Fibroblast of lung (primary cell): ENCODE measurements at regions not wholly inside any gene's neighbourhood (a gene's known extent, or its start where the extent isn't known, plus 50 kb on each side); places are given as distances from the start of the nearest gene placed in this dataset.

Experiments
- DNase-seq, 2 donors: peaks; one replicate each; pipeline versions ENCODE4 v3.0.0 to v3.0.0-alpha.2; 2010; ENCODE audit warnings: low read depth in 2 of 2
- H2AFZ ChIP-seq: 2 replicates; pipeline ENCODE4 v1.5.1; 2012; ENCODE audit warnings: low read length, control low read depth, inconsistent platforms
- H3K27ac ChIP-seq: 2 replicates; pipeline ENCODE4 v1.5.1; 2011; ENCODE audit warnings: low read length, control low read depth; ENCODE audit not compliant: insufficient read depth
- H3K27me3 ChIP-seq: 2 replicates; pipeline ENCODE4 v1.5.1; 2011; ENCODE audit warnings: mild to moderate bottlenecking, low read length; ENCODE audit not compliant: control insufficient read depth, insufficient read depth
- H3K36me3 ChIP-seq: 2 replicates; pipeline ENCODE4 v1.5.1; 2011; ENCODE audit warnings: low read length; ENCODE audit not compliant: control insufficient read depth, insufficient read depth
- H3K4me1 ChIP-seq: 2 replicates; pipeline ENCODE4 v1.5.1; 2011; ENCODE audit warnings: low read length; ENCODE audit not compliant: control insufficient read depth, insufficient read depth; ENCODE audit errors: extremely low read depth
- H3K4me2 ChIP-seq: 2 replicates; pipeline ENCODE4 v1.5.1; 2011; ENCODE audit warnings: low read length, control low read depth; ENCODE audit not compliant: insufficient read depth; ENCODE audit errors: extremely low read depth
- H3K4me3 ChIP-seq, 4 experiments: fragments of 200-600 bp in 1 of 4; sonication (generic) in 1 of 4; replicated peaks in 1 of 4; 2 replicates each; pipeline ENCODE4 v1.5.1; 2011 to 2016; ENCODE audit warnings: low read length in 4 of 4, low read depth in 3 of 4, mild to moderate bottlenecking in 3 of 4, control low read depth in 2 of 4, inconsistent platforms in 1 of 4, mixed read lengths in 1 of 4; ENCODE audit not compliant: insufficient read depth in 1 of 4; ENCODE audit errors: control extremely low read depth in 1 of 4
- H3K79me2 ChIP-seq: 2 replicates; pipeline ENCODE4 v1.5.1; 2012; ENCODE audit warnings: mild to moderate bottlenecking, low read length, inconsistent platforms; ENCODE audit not compliant: control insufficient read depth, insufficient read depth
- H3K9ac ChIP-seq: 2 replicates; pipeline ENCODE4 v1.5.1; 2011; ENCODE audit warnings: mild to moderate bottlenecking, low read length, control low read depth; ENCODE audit not compliant: insufficient read depth
- H3K9me3 ChIP-seq: 2 replicates; pipeline ENCODE4 v1.5.1; 2012; ENCODE audit warnings: low read depth, low read length; ENCODE audit not compliant: control insufficient read depth, insufficient read depth
- H4K20me1 ChIP-seq: 2 replicates; pipeline ENCODE4 v1.5.1; 2011; ENCODE audit warnings: low read length; ENCODE audit not compliant: control insufficient read depth, insufficient read depth; ENCODE audit errors: extremely low read depth
- CTCF ChIP-seq, 2 donors: IDR thresholded peaks in 1 of 2; conservative IDR thresholded peaks in 1 of 2; 1 replicate in 1 of 2; 2 replicates in 1 of 2; pipeline ENCODE4 v1.5.1; 2011 to 2012; ENCODE audit warnings: low read length in 2 of 2, control low read depth in 1 of 2, inconsistent platforms in 1 of 2, low read depth in 1 of 2, mild to moderate bottlenecking in 1 of 2
- EZH2 ChIP-seq: IDR thresholded peaks from 2 replicates; pipeline ENCODE4 v1.5.1; 2012; ENCODE audit warnings: low read length, control low read depth, mild to moderate bottlenecking; ENCODE audit errors: missing control alignments

- no peaks in the 10 kb centered on the region for H3K79me2 ChIP-seq
- no peak overlapping the region for H3K9ac ChIP-seq
- no peak for TF ChIP-seq EZH2
- no peak for TF ChIP-seq CTCF (conservative IDR thresholded peaks at IDR 0.05 in 1 of 2, IDR thresholded peaks at IDR 0.05 in 1 of 2; ENCODE audit: low read depth in 1 of 2, low read length in 2 of 2)
- no peak for DNase-seq
- no peaks in the 10 kb centered on the region for H3K27me3 ChIP-seq
- no peaks in the 10 kb centered on the region for H4K20me1 ChIP-seq
- H3K4me1 ChIP-seq: peaks cover 3% of the 10 kb centered on the region
- H3K4me2 ChIP-seq: no peak overlapping the region
- no peaks in the 10 kb centered on the region for H3K36me3 ChIP-seq
- H3K4me3 ChIP-seq: no peak overlapping the region
- H2AFZ ChIP-seq: no peak overlapping the region
- H3K9me3 ChIP-seq: no peaks in the 10 kb centered on the region
- no peak overlapping the region for H3K27ac ChIP-seq
These were observed 110.8 kb upstream of the PACRGL start for GRCh38 chr4:20589436-20589835.

GRCh38 chr4:20590849-20591248 lies 109.4 kb upstream of the PACRGL start:
- Histone ChIP-seq H3K79me2 (no peaks in the 10 kb centered on the region), H3K4me3 (no peak overlapping the region), H3K9me3 (no peaks in the 10 kb centered on the region), H3K27me3 (no peaks in the 10 kb centered on the region), H4K20me1 (no peaks in the 10 kb centered on the region), H3K27ac (no peak overlapping the region), H3K9ac (no peak overlapping the region), H3K4me1 (peaks cover 3% of the 10 kb centered on the region), H2AFZ (no peak overlapping the region), H3K36me3 (no peaks in the 10 kb centered on the region), H3K4me2 (no peak overlapping the region)
- no peak for DNase-seq
- TF ChIP-seq EZH2 (no peak), CTCF (conservative IDR thresholded peaks at IDR 0.05 in 1 of 2, IDR thresholded peaks at IDR 0.05 in 1 of 2; ENCODE audit: low read depth in 1 of 2, low read length in 2 of 2) (no peak)

GRCh38 chr4:20591571-20591970 lies 108.7 kb upstream of the PACRGL start:
- H3K27ac ChIP-seq: no peak overlapping the region
- H4K20me1 ChIP-seq: no peaks in the 10 kb centered on the region
- TF ChIP-seq EZH2 (no peak), CTCF (conservative IDR thresholded peaks at IDR 0.05 in 1 of 2, IDR thresholded peaks at IDR 0.05 in 1 of 2; ENCODE audit: low read depth in 1 of 2, low read length in 2 of 2) (no peak)
- no peaks in the 10 kb centered on the region for H3K79me2 ChIP-seq
- no peak overlapping the region for H3K4me2 ChIP-seq
- no peaks in the 10 kb centered on the region for H3K27me3 ChIP-seq
- DNase-seq: no peak
- H3K4me1 ChIP-seq: peaks cover 3% of the 10 kb centered on the region
- no peaks in the 10 kb centered on the region for H3K9me3 ChIP-seq
- no peak overlapping the region for H3K4me3 ChIP-seq
- H3K9ac ChIP-seq: no peak overlapping the region
- no peaks in the 10 kb centered on the region for H3K36me3 ChIP-seq
- no peak overlapping the region for H2AFZ ChIP-seq
